K562 (cell line): ENCODE measurements at regions not wholly inside any gene's neighbourhood (a gene's known extent, or its start where the extent isn't known, plus 50 kb on each side); places are given as distances from the start of the nearest gene placed in this dataset.

Source experiments
- ATAC-seq: fragments of 200-7000 bp; cut with Tn5 transposase; 3 replicates; pipeline ENCODE4 v1.9.1; 2020; ENCODE audit warnings: moderate library complexity
- BruUV-seq: library from RNA; stranded (reverse); fragments of 400-500 nt; replicated peaks from 2 replicates; lab custom pipeline; 2021; lab: Mats Ljungman, UMichigan
- CTCF ChIA-PET: fragments of 300-600 bp; formaldehyde crosslinking; extraction: SDS; loops from one replicate; lab custom pipeline; 2021; ENCODE audit warnings: low intra/inter-chr PET ratio; lab: Yijun Ruan, JAX
- POLR2A ChIA-PET: fragments of 300-600, 350-650 bp; sonication (Branson Sonifier 250); formaldehyde crosslinking; extraction: SDS; loops from one replicate; lab custom pipeline; 2021; ENCODE audit warnings: antibody characterized with exemption, inconsistent platforms; lab: Yijun Ruan, JAX
- DNase-seq, 4 experiments: peaks; one replicate each; pipeline versions ENCODE4 v3.0.0 to v3.0.0-alpha.2; 2011 to 2018; ENCODE audit warnings: low spot score in 3 of 4, mixed read lengths in 3 of 4; ENCODE audit errors: extremely low read depth in 1 of 4
- FAIRE-seq: peaks from 2 replicates; lab custom pipeline; 2011; peaks lifted over from hg19 to GRCh38; lab: Jason Lieb, UNC
- H2AFZ ChIP-seq: 2 replicates; pipeline ENCODE4 v1.6.0; 2011; ENCODE audit warnings: low read depth, low read length, control low read depth, inconsistent platforms
- H3K27ac ChIP-seq: fragments of 200-600 bp; 3 replicates; pipeline ENCODE4 v1.8.0; 2011; ENCODE audit warnings: low read depth, mild to moderate bottlenecking, control low read depth, inconsistent platforms, low read length, moderate library complexity, mixed read lengths; ENCODE audit errors: extremely low read depth
- H3K27me3 ChIP-seq, 2 experiments: fragments of 300-600 bp in 1 of 2; 2 replicates in 1 of 2; 3 replicates in 1 of 2; pipeline versions ENCODE4 v1.6.0 to v1.8.0; 2011; ENCODE audit warnings: inconsistent platforms in 2 of 2, low read length in 2 of 2, mild to moderate bottlenecking in 1 of 2, mixed read lengths in 1 of 2, moderate library complexity in 1 of 2; ENCODE audit not compliant: control insufficient read depth in 2 of 2, insufficient read depth in 2 of 2
- H3K36me3 ChIP-seq: fragments of 300-600 bp; 3 replicates; pipeline ENCODE4 v1.8.0; 2011; ENCODE audit warnings: mild to moderate bottlenecking, low read length, inconsistent platforms; ENCODE audit not compliant: control insufficient read depth, insufficient read depth
- H3K4me1 ChIP-seq, 2 experiments: fragments of 200-600 bp in 1 of 2; replicated peaks in 1 of 2; 2 replicates in 1 of 2; 3 replicates in 1 of 2; pipeline versions ENCODE4 v1.5.1 to v1.8.0; 2011; ENCODE audit warnings: inconsistent platforms in 2 of 2, low read length in 2 of 2, mild to moderate bottlenecking in 1 of 2, mixed read lengths in 1 of 2, moderate library complexity in 1 of 2; ENCODE audit not compliant: control insufficient read depth in 2 of 2, insufficient read depth in 2 of 2
- H3K4me2 ChIP-seq: 2 replicates; pipeline ENCODE4 v1.6.1; 2011; ENCODE audit warnings: low read length, control low read depth, inconsistent platforms, mixed read lengths; ENCODE audit not compliant: insufficient read depth
- H3K4me3 ChIP-seq: fragments of 200-600 bp; sonication (generic), shearing (Covaris generic); 2 replicates; pipeline ENCODE4 v1.5.1; 2016; ENCODE audit warnings: control low read depth, inconsistent platforms
- H3K79me2 ChIP-seq: fragments of 200-600 bp; 3 replicates; pipeline ENCODE4 v1.8.0; 2011; ENCODE audit warnings: low read length, inconsistent platforms; ENCODE audit not compliant: control insufficient read depth, insufficient read depth
- H3K9ac ChIP-seq, 2 experiments: 2 replicates each; pipeline versions ENCODE4 v1.6.0 to v1.6.1; 2011; ENCODE audit warnings: low read depth in 2 of 2, low read length in 2 of 2, control low read depth in 1 of 2, inconsistent platforms in 1 of 2, mild to moderate bottlenecking in 1 of 2, mixed read lengths in 1 of 2; ENCODE audit not compliant: insufficient read depth in 1 of 2
- H3K9me1 ChIP-seq: one replicate; pipeline ENCODE4 v1.6.0; 2011; ENCODE audit warnings: inconsistent platforms, mild to moderate bottlenecking, low read length, moderate library complexity; ENCODE audit not compliant: control insufficient read depth, insufficient read depth
- H3K9me3 ChIP-seq: replicated peaks from 2 replicates; pipeline ENCODE4 v1.5.1; 2011; ENCODE audit warnings: low read depth, low read length, inconsistent platforms; ENCODE audit not compliant: control insufficient read depth, insufficient read depth
- H4K20me1 ChIP-seq: replicated peaks from 2 replicates; pipeline ENCODE4 v1.6.1; 2011; ENCODE audit warnings: low read length, inconsistent platforms, mixed read lengths; ENCODE audit not compliant: control insufficient read depth, insufficient read depth
- BHLHE40 ChIP-seq: IDR thresholded peaks from 2 replicates; pipeline ENCODE4 v1.6.1; 2011; ENCODE audit warnings: low read length, improper control_type of control experiment
- BMI1 ChIP-seq: fragments of 150-350 bp; IDR thresholded peaks from 2 replicates; pipeline ENCODE4 v1.6.1; 2014; ENCODE audit warnings: low read length
- HNRNPUL1 ChIP-seq: fragments of 200-400 bp; formaldehyde crosslinking; IDR thresholded peaks from 2 replicates; pipeline ENCODE4 v1.6.1; 2017; ENCODE audit warnings: low read length
- KLF16 ChIP-seq: IDR thresholded peaks from 2 replicates; pipeline ENCODE4 v1.6.1; 2016; ENCODE audit warnings: antibody characterized with exemption
- MTF1 ChIP-seq: fragments of 250-450 bp; sonication (Bioruptor Pico); IDR thresholded peaks from 2 replicates; pipeline ENCODE4 v1.9.0; 2021; ENCODE audit warnings: moderate library complexity, mild to moderate bottlenecking, inconsistent platforms, borderline replicate concordance
- MYC ChIP-seq, 2 experiments: fragments of 250-450 bp in 1 of 2; sonication (Bioruptor Pico) in 1 of 2; IDR thresholded peaks; 2 replicates each; pipeline versions ENCODE4 v1.5.1 to v1.6.1; 2012 to 2021; ENCODE audit warnings: low read depth in 2 of 2, borderline replicate concordance in 1 of 2, improper control_type of control experiment in 1 of 2, low read length in 1 of 2, mild to moderate bottlenecking in 1 of 2, moderate library complexity in 1 of 2
- NR2C1 ChIP-seq, 2 experiments: fragments of 450-650 bp; IDR thresholded peaks; 2 replicates each; pipeline ENCODE4 v1.6.1; 2017; ENCODE audit warnings: mild to moderate bottlenecking in 2 of 2, antibody characterized with exemption in 1 of 2, inconsistent platforms in 1 of 2, missing compliant biosample characterization in 1 of 2, missing genetic modification characterization in 1 of 2
- POLR2AphosphoS5 ChIP-seq: IDR thresholded peaks from 2 replicates; pipeline ENCODE4 v1.6.1; 2011; ENCODE audit warnings: mild to moderate bottlenecking, low read depth, low read length, moderate library complexity; ENCODE audit not compliant: control insufficient read depth, insufficient read depth
- PYGO2 ChIP-seq: fragments of 450-650 bp; IDR thresholded peaks from 2 replicates; pipeline ENCODE4 v1.6.1; 2016; ENCODE audit warnings: mild to moderate bottlenecking, missing genetic modification characterization, moderate library complexity, missing compliant biosample characterization
- RBFOX2 ChIP-seq: fragments of 200-400 bp; formaldehyde crosslinking; IDR thresholded peaks from 2 replicates; pipeline ENCODE4 v1.6.1; 2017; ENCODE audit warnings: low read depth, mild to moderate bottlenecking, low read length, moderate library complexity
- RBM22 ChIP-seq: fragments of 200-400 bp; formaldehyde crosslinking; IDR thresholded peaks from 2 replicates; pipeline ENCODE4 v1.6.1; 2018; ENCODE audit warnings: low read length, low read depth; ENCODE audit not compliant: poor library complexity, severe bottlenecking
- TRIM28 ChIP-seq: fragments of 450-650 bp; IDR thresholded peaks from 2 replicates; pipeline ENCODE4 v1.6.1; 2017
- ZNF561 ChIP-seq: fragments of 450-650 bp; formaldehyde crosslinking; conservative IDR thresholded peaks from 2 replicates; pipeline ENCODE4 v1.4.0; 2020; ENCODE audit warnings: mild to moderate bottlenecking, moderate library complexity
- ZNF583 ChIP-seq: fragments of 250-450 bp; sonication (Bioruptor Pico); IDR thresholded peaks from 2 replicates; pipeline ENCODE4 v1.4.0; 2020
- WGBS: fragments of 100-300 bp; shearing (Covaris generic); methylation state at CpG from one replicate; pipeline ENCODE4 v1.1.6; 2016; ENCODE audit warnings: low coverage, mixed read lengths; ENCODE audit not compliant: insufficient coverage; ENCODE audit errors: missing lambda C conversion rate; 5-methylcytosine and 5-hydroxymethylcytosine counted together
- in situ Hi-C: fragments of 300-500 bp; cut with MboI; formaldehyde crosslinking; loops from 4 replicates; pipeline ENCODE4 v1.15.0; 2018; ENCODE audit warnings: inconsistent platforms, mixed read lengths
- intact Hi-C: fragments of 100-400 bp; cut with micrococcal nuclease; formaldehyde crosslinking; loops from 2 replicates; pipeline ENCODE4 v1.14.2; 2022
- TF ChIP-seq, protein P1 (sequence below), 2 experiments: IDR thresholded peaks in 1 of 2; conservative IDR thresholded peaks in 1 of 2; 2 replicates each; pipeline ENCODE4 v1.6.1; 2016; ENCODE audit warnings: low read depth in 2 of 2, mild to moderate bottlenecking in 1 of 2, missing compliant biosample characterization in 1 of 2, missing genetic modification characterization in 1 of 2, moderate library complexity in 1 of 2
- TF ChIP-seq, protein P2 (sequence below): sonication (generic); formaldehyde crosslinking; IDR thresholded peaks from 2 replicates; pipeline ENCODE4 v1.8.1; 2023; ENCODE audit warnings: mild to moderate bottlenecking, missing genetic modification reagents

DNA sequence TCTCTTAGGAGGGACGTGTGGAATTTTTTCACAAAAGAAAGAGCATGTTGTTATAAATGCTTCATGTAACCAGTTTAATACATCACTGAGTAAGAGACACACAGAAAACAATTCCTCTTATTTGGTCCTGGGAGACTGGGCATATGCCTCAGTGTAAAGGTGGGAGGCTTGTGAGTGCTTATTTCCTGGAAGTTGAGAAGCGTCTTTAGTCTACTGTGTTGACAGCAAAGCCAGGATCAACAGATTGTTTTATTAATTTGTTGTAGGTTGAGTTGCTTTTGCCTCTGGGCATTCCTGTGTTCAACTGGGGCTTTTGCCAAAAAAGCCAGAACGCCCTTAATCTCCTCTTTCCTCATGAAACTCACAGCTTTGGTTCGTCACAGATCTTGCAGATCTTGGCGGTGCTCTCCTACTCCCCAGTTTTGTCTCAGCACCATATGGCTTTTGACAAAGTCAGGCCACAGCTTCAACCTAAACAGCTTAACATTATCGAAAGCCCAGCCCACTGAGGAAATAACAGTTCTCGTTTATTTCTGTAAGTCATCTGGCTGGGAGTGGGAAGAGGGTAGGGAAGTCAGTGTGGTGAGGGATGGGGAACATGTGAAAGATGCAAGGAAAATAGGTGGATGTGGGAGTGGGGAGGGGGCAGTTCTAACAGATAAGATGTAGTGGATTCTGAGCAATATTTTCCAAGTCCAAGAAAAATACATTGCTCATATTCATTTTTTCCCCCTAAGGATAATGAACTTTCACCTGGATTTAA, 227.2 kb downstream of the DACT1 start:
- ChIA-PET CTCF (no interaction called here), POLR2A (no interaction called here)
- in situ Hi-C loops = no loop called here
- BruUV-seq = no TSS peak
- H3K4me1 ChIP-seq = no peaks in the 10 kb centered on the region
- FAIRE-seq = no peak
- no peaks in the 10 kb centered on the region for H3K27me3 ChIP-seq
- 0% methylated on average over 6 of the region's 7 CpGs for WGBS
- H3K9me1 ChIP-seq = no peaks in the 10 kb centered on the region
- intact Hi-C loops = no loop called here
- DNase-seq = no peak
- H3K9me3 ChIP-seq = no peaks in the 10 kb centered on the region
- no peak overlapping the region for H2AFZ ChIP-seq
- no peaks in the 10 kb centered on the region for H3K79me2 ChIP-seq
- no peaks in the 10 kb centered on the region for H4K20me1 ChIP-seq
- no peaks in the 10 kb centered on the region for H3K36me3 ChIP-seq
- no peak overlapping the region for H3K4me2 ChIP-seq
- H3K4me3 ChIP-seq = no peak overlapping the region
- no peak overlapping the region for H3K27ac ChIP-seq
- no peak for ATAC-seq
- no peak overlapping the region for H3K9ac ChIP-seq
- TF ChIP-seq NR2C1 (IDR thresholded peaks at IDR 0.05) (no peak), NR2C1 (tag; IDR thresholded peaks at IDR 0.05) (no peak), HNRNPUL1 (no peak), PYGO2 (no peak), KLF16 (no peak), ZNF561 (CRISPR knock-in tag) (no peak), BHLHE40 (no peak), MTF1 (CRISPR knock-in tag) (no peak), MYC (IDR thresholded peaks at IDR 0.05; ENCODE audit: low read depth, low read length) (no peak), MYC (CRISPR knock-in tag; IDR thresholded peaks at IDR 0.05; ENCODE audit: borderline replicate concordance, low read depth) (no peak), ZNF583 (CRISPR knock-in tag) (no peak), BMI1 (no peak), RBFOX2 (no peak), RBM22 (no peak), TRIM28 (no peak), POLR2AphosphoS5 (no peak)
- TF ChIP-seq, protein P1, sequence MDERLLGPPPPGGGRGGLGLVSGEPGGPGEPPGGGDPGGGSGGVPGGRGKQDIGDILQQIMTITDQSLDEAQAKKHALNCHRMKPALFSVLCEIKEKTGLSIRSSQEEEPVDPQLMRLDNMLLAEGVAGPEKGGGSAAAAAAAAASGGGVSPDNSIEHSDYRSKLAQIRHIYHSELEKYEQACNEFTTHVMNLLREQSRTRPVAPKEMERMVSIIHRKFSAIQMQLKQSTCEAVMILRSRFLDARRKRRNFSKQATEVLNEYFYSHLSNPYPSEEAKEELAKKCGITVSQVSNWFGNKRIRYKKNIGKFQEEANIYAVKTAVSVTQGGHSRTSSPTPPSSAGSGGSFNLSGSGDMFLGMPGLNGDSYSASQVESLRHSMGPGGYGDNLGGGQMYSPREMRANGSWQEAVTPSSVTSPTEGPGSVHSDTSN (CRISPR knock-in tag; IDR thresholded peaks at IDR 0.05; ENCODE audit: low read depth) = no peak
- TF ChIP-seq, protein P1 (tag; conservative IDR thresholded peaks at IDR 0.05; ENCODE audit: low read depth) = no peak
- TF ChIP-seq, protein P2, sequence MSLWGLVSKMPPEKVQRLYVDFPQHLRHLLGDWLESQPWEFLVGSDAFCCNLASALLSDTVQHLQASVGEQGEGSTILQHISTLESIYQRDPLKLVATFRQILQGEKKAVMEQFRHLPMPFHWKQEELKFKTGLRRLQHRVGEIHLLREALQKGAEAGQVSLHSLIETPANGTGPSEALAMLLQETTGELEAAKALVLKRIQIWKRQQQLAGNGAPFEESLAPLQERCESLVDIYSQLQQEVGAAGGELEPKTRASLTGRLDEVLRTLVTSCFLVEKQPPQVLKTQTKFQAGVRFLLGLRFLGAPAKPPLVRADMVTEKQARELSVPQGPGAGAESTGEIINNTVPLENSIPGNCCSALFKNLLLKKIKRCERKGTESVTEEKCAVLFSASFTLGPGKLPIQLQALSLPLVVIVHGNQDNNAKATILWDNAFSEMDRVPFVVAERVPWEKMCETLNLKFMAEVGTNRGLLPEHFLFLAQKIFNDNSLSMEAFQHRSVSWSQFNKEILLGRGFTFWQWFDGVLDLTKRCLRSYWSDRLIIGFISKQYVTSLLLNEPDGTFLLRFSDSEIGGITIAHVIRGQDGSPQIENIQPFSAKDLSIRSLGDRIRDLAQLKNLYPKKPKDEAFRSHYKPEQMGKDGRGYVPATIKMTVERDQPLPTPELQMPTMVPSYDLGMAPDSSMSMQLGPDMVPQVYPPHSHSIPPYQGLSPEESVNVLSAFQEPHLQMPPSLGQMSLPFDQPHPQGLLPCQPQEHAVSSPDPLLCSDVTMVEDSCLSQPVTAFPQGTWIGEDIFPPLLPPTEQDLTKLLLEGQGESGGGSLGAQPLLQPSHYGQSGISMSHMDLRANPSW (CRISPR knock-in tag) = no peak
